GM21447 (cell line): ENCODE measurements at regions not wholly inside any gene's neighbourhood (a gene's known extent, or its start where the extent isn't known, plus 50 kb on each side); places are given as distances from the start of the nearest gene placed in this dataset.

Source experiments
- ATAC-seq: cut with Tn5 transposase; IDR thresholded peaks from one replicate; pipeline ENCODE4 v1.9.1; 2021; ENCODE audit not compliant: unreplicated experiment

DNA sequence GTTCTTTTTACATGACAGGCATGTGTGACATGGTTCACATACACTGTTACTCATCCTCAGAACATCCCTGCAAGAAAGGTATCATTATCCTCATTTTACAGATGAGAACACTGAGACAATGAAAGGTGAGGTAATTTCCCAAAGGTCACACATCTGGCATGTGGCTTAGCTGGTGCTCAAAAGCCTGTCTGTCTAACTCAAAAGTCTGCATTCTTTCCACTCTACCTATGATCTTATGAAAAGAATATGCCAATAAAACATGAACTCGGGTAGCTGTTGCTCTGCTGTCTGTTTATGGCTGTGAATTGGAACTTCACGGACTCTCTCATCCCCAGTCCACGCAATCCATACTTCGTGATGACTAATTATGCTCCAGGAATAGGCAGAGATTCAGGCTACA lies 79.0 kb upstream of the ODAD2 start:
- no peak for ATAC-seq

GRCh38 chr10:28075424-28075823 lies 76.5 kb upstream of the ODAD2 start:
- ATAC-seq, result no peak

- no peak for ATAC-seq
Measured at GRCh38 chr10:28072573-28072972, 73.7 kb upstream of the ODAD2 start.

DNA sequence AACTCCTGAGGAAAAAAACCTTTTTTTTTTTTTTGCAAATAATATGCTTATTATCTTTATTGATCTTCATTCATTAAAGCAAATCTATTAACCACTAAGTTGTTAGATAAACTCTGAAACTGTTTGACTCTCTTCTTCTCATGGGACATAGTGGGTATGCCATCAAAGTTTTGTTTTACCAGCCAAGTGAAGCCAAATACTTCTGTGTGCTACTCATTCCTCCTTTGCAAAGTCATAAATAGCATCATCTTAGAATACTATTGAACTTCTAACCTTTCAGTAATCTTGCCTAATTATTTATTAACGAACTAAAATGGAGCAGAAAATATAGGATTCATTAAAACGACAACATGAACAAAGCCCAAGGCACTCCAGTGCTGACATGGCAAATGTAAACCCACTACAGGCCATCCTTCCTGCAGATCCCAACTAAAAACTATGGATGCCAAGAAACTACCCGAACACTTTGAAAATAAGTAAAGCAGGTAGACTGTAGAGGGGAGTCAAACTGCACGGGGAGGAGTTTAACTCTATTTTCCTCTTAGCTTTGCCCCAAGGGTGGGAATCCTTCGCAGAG lies 61.2 kb upstream of the ODAD2 start:
- no peak for ATAC-seq

GRCh38 chr10:28058746-28059145 lies 59.9 kb upstream of the ODAD2 start:
- ATAC-seq, result no peak

DNA sequence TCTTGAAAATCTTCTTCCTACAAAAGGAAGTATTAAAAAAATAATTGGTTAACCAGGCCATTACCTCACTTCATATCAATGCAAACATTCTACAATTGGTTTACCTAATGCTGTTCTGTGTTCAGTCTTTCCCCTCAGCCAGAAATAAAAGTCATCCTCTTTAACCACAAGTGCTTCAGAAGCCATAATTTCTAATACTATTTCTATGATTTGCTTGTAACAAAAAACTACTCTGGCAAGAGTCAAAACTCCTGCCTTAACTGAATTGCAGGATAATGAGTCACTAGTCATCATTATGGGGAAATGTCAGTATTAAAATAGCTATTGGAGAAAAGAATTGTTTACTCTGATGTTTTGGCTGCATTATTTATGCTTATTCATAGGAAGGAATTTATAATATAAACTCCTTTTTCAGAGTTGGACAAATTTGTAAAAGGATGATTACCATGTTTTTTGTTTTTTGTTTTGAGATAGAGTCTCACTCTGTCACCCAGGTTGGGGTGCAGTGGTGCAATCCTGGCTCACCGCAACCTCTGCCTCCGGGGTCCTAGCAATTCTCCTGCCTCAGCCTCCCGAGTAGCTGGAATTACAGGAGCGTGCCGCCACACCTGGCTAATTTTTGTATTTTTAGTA lies 55.5 kb upstream of the ODAD2 start:
- ATAC-seq, result no peak

DNA sequence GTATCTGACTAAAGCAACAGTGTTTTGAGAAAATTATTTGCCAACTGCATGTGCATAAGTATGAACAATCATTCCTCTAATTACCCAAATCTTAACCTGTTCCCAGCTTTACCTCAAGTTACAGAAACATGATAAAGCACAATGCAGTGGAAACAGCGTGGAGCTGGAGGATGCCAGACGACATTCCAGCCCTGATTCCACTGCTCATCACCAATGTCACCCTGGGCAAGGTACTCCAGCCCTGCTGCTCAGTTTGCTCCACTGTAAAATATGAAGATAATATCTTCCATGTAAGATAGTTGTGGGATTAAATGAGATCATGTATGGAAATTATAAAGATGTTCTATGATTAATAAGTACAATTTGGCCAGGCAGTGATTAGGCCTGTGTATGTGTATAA lies 50.4 kb upstream of the ODAD2 start:
- ATAC-seq, result no peak
